Breast epithelium (tissue), 3 donors: ENCODE measurements at regions not wholly inside any gene's neighbourhood (a gene's known extent, or its start where the extent isn't known, plus 50 kb on each side); places are given as distances from the start of the nearest gene placed in this dataset.

Source experiments
- POLR2AphosphoS5 ChIP-seq, 3 donors: sonication (generic); formaldehyde crosslinking; IDR thresholded peaks; one replicate each; pipeline ENCODE4 v1.6.1; 2017; ENCODE audit warnings: antibody characterized with exemption in 3 of 3
- TF ChIP-seq, protein P1 (sequence below), 3 donors: fragments of 450-650 bp; IDR thresholded peaks; one replicate each; pipeline ENCODE4 v1.5.1; 2016 to 2017; ENCODE audit warnings: antibody characterized with exemption in 3 of 3, mild to moderate bottlenecking in 3 of 3, moderate library complexity in 3 of 3

GRCh38 chr15:99486371-99487336, 79.1 kb upstream of the MEF2A start:
- TF ChIP-seq, protein P1, sequence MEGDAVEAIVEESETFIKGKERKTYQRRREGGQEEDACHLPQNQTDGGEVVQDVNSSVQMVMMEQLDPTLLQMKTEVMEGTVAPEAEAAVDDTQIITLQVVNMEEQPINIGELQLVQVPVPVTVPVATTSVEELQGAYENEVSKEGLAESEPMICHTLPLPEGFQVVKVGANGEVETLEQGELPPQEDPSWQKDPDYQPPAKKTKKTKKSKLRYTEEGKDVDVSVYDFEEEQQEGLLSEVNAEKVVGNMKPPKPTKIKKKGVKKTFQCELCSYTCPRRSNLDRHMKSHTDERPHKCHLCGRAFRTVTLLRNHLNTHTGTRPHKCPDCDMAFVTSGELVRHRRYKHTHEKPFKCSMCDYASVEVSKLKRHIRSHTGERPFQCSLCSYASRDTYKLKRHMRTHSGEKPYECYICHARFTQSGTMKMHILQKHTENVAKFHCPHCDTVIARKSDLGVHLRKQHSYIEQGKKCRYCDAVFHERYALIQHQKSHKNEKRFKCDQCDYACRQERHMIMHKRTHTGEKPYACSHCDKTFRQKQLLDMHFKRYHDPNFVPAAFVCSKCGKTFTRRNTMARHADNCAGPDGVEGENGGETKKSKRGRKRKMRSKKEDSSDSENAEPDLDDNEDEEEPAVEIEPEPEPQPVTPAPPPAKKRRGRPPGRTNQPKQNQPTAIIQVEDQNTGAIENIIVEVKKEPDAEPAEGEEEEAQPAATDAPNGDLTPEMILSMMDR (IDR thresholded peaks at IDR 0.05) = no peak
- no peak for TF ChIP-seq POLR2AphosphoS5 (IDR thresholded peaks at IDR 0.05)
